Fibroblast of lung (primary cell): ENCODE measurements at regions not wholly inside any gene's neighbourhood (a gene's known extent, or its start where the extent isn't known, plus 50 kb on each side); places are given as distances from the start of the nearest gene placed in this dataset.

Experiments used
- DNase-seq, 2 donors: peaks; one replicate each; pipeline versions ENCODE4 v3.0.0 to v3.0.0-alpha.2; 2010; ENCODE audit warnings: low read depth in 2 of 2
- H2AFZ ChIP-seq: 2 replicates; pipeline ENCODE4 v1.5.1; 2012; ENCODE audit warnings: low read length, control low read depth, inconsistent platforms
- H3K27ac ChIP-seq: 2 replicates; pipeline ENCODE4 v1.5.1; 2011; ENCODE audit warnings: low read length, control low read depth; ENCODE audit not compliant: insufficient read depth
- H3K27me3 ChIP-seq: 2 replicates; pipeline ENCODE4 v1.5.1; 2011; ENCODE audit warnings: mild to moderate bottlenecking, low read length; ENCODE audit not compliant: control insufficient read depth, insufficient read depth
- H3K36me3 ChIP-seq: 2 replicates; pipeline ENCODE4 v1.5.1; 2011; ENCODE audit warnings: low read length; ENCODE audit not compliant: control insufficient read depth, insufficient read depth
- H3K4me1 ChIP-seq: 2 replicates; pipeline ENCODE4 v1.5.1; 2011; ENCODE audit warnings: low read length; ENCODE audit not compliant: control insufficient read depth, insufficient read depth; ENCODE audit errors: extremely low read depth
- H3K4me2 ChIP-seq: 2 replicates; pipeline ENCODE4 v1.5.1; 2011; ENCODE audit warnings: low read length, control low read depth; ENCODE audit not compliant: insufficient read depth; ENCODE audit errors: extremely low read depth
- H3K4me3 ChIP-seq, 4 experiments: fragments of 200-600 bp in 1 of 4; sonication (generic) in 1 of 4; replicated peaks in 1 of 4; 2 replicates each; pipeline ENCODE4 v1.5.1; 2011 to 2016; ENCODE audit warnings: low read length in 4 of 4, low read depth in 3 of 4, mild to moderate bottlenecking in 3 of 4, control low read depth in 2 of 4, inconsistent platforms in 1 of 4, mixed read lengths in 1 of 4; ENCODE audit not compliant: insufficient read depth in 1 of 4; ENCODE audit errors: control extremely low read depth in 1 of 4
- H3K79me2 ChIP-seq: 2 replicates; pipeline ENCODE4 v1.5.1; 2012; ENCODE audit warnings: mild to moderate bottlenecking, low read length, inconsistent platforms; ENCODE audit not compliant: control insufficient read depth, insufficient read depth
- H3K9ac ChIP-seq: 2 replicates; pipeline ENCODE4 v1.5.1; 2011; ENCODE audit warnings: mild to moderate bottlenecking, low read length, control low read depth; ENCODE audit not compliant: insufficient read depth
- H3K9me3 ChIP-seq: 2 replicates; pipeline ENCODE4 v1.5.1; 2012; ENCODE audit warnings: low read depth, low read length; ENCODE audit not compliant: control insufficient read depth, insufficient read depth
- H4K20me1 ChIP-seq: 2 replicates; pipeline ENCODE4 v1.5.1; 2011; ENCODE audit warnings: low read length; ENCODE audit not compliant: control insufficient read depth, insufficient read depth; ENCODE audit errors: extremely low read depth
- CTCF ChIP-seq, 2 donors: IDR thresholded peaks in 1 of 2; conservative IDR thresholded peaks in 1 of 2; 1 replicate in 1 of 2; 2 replicates in 1 of 2; pipeline ENCODE4 v1.5.1; 2011 to 2012; ENCODE audit warnings: low read length in 2 of 2, control low read depth in 1 of 2, inconsistent platforms in 1 of 2, low read depth in 1 of 2, mild to moderate bottlenecking in 1 of 2
- EZH2 ChIP-seq: IDR thresholded peaks from 2 replicates; pipeline ENCODE4 v1.5.1; 2012; ENCODE audit warnings: low read length, control low read depth, mild to moderate bottlenecking; ENCODE audit errors: missing control alignments

- Histone ChIP-seq H3K9ac (no peak overlapping the region), H4K20me1 (no peaks in the 10 kb centered on the region), H3K27ac (no peak overlapping the region), H3K4me1 (peaks cover 7% of the 10 kb centered on the region), H3K4me3 (no peak overlapping the region), H3K36me3 (no peaks in the 10 kb centered on the region), H3K4me2 (no peak overlapping the region), H2AFZ (no peak overlapping the region), H3K27me3 (no peaks in the 10 kb centered on the region), H3K79me2 (no peaks in the 10 kb centered on the region), H3K9me3 (no peaks in the 10 kb centered on the region)
- DNase-seq, result no peak
- TF ChIP-seq CTCF (conservative IDR thresholded peaks at IDR 0.05 in 1 of 2, IDR thresholded peaks at IDR 0.05 in 1 of 2; ENCODE audit: low read depth in 1 of 2, low read length in 2 of 2), result no peak
- TF ChIP-seq EZH2, result no peak
These were observed 57.5 kb upstream of the PRKACB start for GRCh38 chr1:84086616-84087015.

- H3K9ac ChIP-seq, result no peak overlapping the region
- no peak overlapping the region for H3K27ac ChIP-seq
- no peak overlapping the region for H3K4me3 ChIP-seq
- H3K36me3 ChIP-seq, result no peaks in the 10 kb centered on the region
- no peaks in the 10 kb centered on the region for H3K27me3 ChIP-seq
- DNase-seq, result no peak
- H3K9me3 ChIP-seq, result no peaks in the 10 kb centered on the region
- H2AFZ ChIP-seq, result no peak overlapping the region
- TF ChIP-seq EZH2 (no peak), CTCF (conservative IDR thresholded peaks at IDR 0.05 in 1 of 2, IDR thresholded peaks at IDR 0.05 in 1 of 2; ENCODE audit: low read depth in 1 of 2, low read length in 2 of 2) (no peak)
- H3K79me2 ChIP-seq, result no peaks in the 10 kb centered on the region
- no peak overlapping the region for H3K4me2 ChIP-seq
- H3K4me1 ChIP-seq, result peaks cover 7% of the 10 kb centered on the region
- no peaks in the 10 kb centered on the region for H4K20me1 ChIP-seq
These were observed 57.9 kb upstream of the PRKACB start for GRCh38 chr1:84086189-84086588.

GRCh38 chr1:84083307-84083706 is 60.8 kb upstream of the PRKACB start:
- no peak for DNase-seq
- H3K9me3 ChIP-seq, result no peaks in the 10 kb centered on the region
- no peaks in the 10 kb centered on the region for H3K4me1 ChIP-seq
- no peaks in the 10 kb centered on the region for H4K20me1 ChIP-seq
- H3K4me3 ChIP-seq, result no peak overlapping the region
- no peak overlapping the region for H3K27ac ChIP-seq
- no peaks in the 10 kb centered on the region for H3K36me3 ChIP-seq
- H2AFZ ChIP-seq, result no peak overlapping the region
- no peaks in the 10 kb centered on the region for H3K27me3 ChIP-seq
- no peak for TF ChIP-seq EZH2
- no peak for TF ChIP-seq CTCF (conservative IDR thresholded peaks at IDR 0.05 in 1 of 2, IDR thresholded peaks at IDR 0.05 in 1 of 2; ENCODE audit: low read depth in 1 of 2, low read length in 2 of 2)
- H3K4me2 ChIP-seq, result no peak overlapping the region
- H3K9ac ChIP-seq, result no peak overlapping the region
- peaks cover 3% of the 10 kb centered on the region for H3K79me2 ChIP-seq
